ENCODE measurements at regions not wholly inside any gene's neighbourhood (a gene's known extent, or its start where the extent isn't known, plus 50 kb on each side); places are given as distances from the start of the nearest gene placed in this dataset.

DNA sequence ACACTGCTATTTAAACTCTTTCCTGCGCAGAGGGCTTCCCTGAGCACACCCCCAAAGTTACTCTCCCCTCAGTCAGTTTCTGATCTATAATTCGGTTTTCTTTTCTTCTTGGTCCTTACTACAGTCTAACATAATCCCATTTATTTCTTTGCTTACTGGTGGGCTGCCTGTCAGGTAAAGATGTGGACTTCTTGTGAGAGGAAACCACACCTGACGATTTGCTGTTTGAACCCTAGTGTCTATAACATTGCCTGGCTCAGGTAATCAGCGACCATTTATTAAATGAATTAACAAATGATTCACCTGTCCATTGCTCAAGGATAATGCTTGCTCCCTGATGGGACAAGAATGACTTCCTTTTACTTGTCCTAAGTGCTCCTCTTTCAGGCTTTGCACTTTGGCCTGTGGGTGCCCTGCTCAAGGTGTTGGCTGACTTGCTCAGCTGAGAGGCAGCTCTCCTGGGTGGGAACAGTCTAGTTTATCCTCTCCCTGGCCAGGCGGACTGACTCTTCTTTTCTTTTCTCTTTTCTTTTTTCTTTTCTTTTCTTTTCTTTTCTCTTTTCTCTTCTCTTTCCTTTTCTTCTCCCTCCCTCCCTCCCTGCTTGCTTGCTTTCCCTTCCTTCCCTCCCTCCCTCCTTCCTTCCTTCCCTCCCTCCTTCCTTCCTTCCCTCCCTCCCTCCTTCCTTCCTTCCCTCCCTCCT is 233.1 kb downstream of the BCAS1 start:
- H3K36me3 Mint-ChIP-seq (ENCODE audit: insufficient read depth, unreplicated experiment), result no peaks in the 10 kb centered on the region
- H3K9me3 Mint-ChIP-seq (ENCODE audit: low read depth, unreplicated experiment), result no peaks in the 10 kb centered on the region
- H3K4me3 Mint-ChIP-seq (ENCODE audit: low read depth, unreplicated experiment), result no peak overlapping the region
- TF ChIP-seq, protein P1, sequence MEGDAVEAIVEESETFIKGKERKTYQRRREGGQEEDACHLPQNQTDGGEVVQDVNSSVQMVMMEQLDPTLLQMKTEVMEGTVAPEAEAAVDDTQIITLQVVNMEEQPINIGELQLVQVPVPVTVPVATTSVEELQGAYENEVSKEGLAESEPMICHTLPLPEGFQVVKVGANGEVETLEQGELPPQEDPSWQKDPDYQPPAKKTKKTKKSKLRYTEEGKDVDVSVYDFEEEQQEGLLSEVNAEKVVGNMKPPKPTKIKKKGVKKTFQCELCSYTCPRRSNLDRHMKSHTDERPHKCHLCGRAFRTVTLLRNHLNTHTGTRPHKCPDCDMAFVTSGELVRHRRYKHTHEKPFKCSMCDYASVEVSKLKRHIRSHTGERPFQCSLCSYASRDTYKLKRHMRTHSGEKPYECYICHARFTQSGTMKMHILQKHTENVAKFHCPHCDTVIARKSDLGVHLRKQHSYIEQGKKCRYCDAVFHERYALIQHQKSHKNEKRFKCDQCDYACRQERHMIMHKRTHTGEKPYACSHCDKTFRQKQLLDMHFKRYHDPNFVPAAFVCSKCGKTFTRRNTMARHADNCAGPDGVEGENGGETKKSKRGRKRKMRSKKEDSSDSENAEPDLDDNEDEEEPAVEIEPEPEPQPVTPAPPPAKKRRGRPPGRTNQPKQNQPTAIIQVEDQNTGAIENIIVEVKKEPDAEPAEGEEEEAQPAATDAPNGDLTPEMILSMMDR (IDR thresholded peaks at IDR 0.05; ENCODE audit: unreplicated experiment), result no peak
- BruUV-seq (replicated peaks), result no TSS peak
- CTCF ChIA-PET, result interaction anchor here (0.6 to 0.7 kb wide), 2 partner anchors 10 to 222 kb away, joined by 3 to 5 read pairs; no protein-coding TSS in a partner anchor
- peaks cover 26% of the 10 kb centered on the region for H3K4me1 Mint-ChIP-seq (ENCODE audit: low read depth, unreplicated experiment)
- peak; percentile 29 for DNase-seq
- H3K27me3 Mint-ChIP-seq (ENCODE audit: unreplicated experiment), result no peaks in the 10 kb centered on the region
- no peak overlapping the region for H3K27ac Mint-ChIP-seq (ENCODE audit: unreplicated experiment)
- intact Hi-C loops (cut with micrococcal nuclease; ENCODE audit: unreplicated experiment), result no loop called here

DNA sequence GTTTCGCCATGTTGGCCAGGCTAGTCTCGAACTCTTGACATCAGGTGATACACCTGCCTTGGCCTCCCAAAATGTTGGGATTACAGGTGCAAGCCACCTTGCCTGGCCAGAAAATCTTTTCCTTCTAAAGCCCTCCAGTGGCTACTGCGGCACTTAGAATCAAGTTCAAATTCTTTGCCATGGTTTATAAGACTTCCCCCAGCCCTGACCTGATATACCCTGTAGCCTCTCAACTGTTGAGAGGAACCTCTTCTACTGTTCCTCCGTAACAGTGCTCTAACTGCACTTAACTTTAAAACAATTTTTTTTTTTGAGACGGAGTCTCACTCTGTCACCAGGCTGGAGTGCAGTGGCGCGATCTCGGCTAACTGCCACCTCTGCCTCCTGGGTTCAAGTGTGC is 235.6 kb downstream of the BCAS1 start:
- DNase-seq, result no peak
- CTCF ChIA-PET, result interaction anchor here (0.6 kb wide), 1 partner anchor 72 kb away, joined by 6 read pairs; no protein-coding TSS in a partner anchor
- Mint-ChIP-seq H3K9me3 (ENCODE audit: low read depth, unreplicated experiment) (no peaks in the 10 kb centered on the region), H3K4me1 (ENCODE audit: low read depth, unreplicated experiment) (peaks cover 22% of the 10 kb centered on the region), H3K27ac (ENCODE audit: unreplicated experiment) (no peak overlapping the region), H3K4me3 (ENCODE audit: low read depth, unreplicated experiment) (no peak overlapping the region), H3K27me3 (ENCODE audit: unreplicated experiment) (no peaks in the 10 kb centered on the region), H3K36me3 (ENCODE audit: insufficient read depth, unreplicated experiment) (peaks cover 2% of the 10 kb centered on the region)
- no TSS peak for BruUV-seq (replicated peaks)
- TF ChIP-seq, protein P1 (IDR thresholded peaks at IDR 0.05; ENCODE audit: unreplicated experiment), result no peak
- intact Hi-C loops (cut with micrococcal nuclease; ENCODE audit: unreplicated experiment), result no loop called here

DNA sequence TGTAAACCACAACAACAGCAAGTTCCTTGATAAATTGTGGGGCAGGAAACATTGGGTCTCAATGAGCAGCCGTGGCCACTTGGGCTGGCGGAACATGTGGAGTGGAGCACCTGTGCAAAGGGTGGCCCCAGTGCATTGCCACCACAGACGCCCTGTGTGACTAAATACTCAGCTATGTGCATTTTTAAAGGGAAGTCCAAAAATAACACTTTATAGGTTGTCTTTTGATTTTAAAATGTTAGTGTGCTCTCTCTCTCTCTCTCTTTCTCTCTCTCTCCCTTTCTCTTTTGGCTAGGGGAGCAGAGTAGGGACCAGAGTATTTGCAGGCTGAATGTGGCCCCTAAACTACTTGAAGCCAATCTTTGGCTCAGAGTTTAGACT is 236.3 kb downstream of the BCAS1 start:
- CTCF ChIA-PET, result interaction anchor here (0.5 to 1.1 kb wide), 3 partner anchors 9 to 73 kb away, joined by 3 to 6 read pairs (median 3); no protein-coding TSS in a partner anchor
- no peak overlapping the region for H3K27ac Mint-ChIP-seq (ENCODE audit: unreplicated experiment)
- no peaks in the 10 kb centered on the region for H3K27me3 Mint-ChIP-seq (ENCODE audit: unreplicated experiment)
- intact Hi-C loops (cut with micrococcal nuclease; ENCODE audit: unreplicated experiment), result no loop called here
- H3K4me3 Mint-ChIP-seq (ENCODE audit: low read depth, unreplicated experiment), result no peak overlapping the region
- no peak for DNase-seq
- peaks cover 22% of the 10 kb centered on the region for H3K4me1 Mint-ChIP-seq (ENCODE audit: low read depth, unreplicated experiment)
- no TSS peak for BruUV-seq (replicated peaks)
- H3K36me3 Mint-ChIP-seq (ENCODE audit: insufficient read depth, unreplicated experiment), result peaks cover 9% of the 10 kb centered on the region
- TF ChIP-seq, protein P1 (IDR thresholded peaks at IDR 0.05; ENCODE audit: unreplicated experiment), result no peak
- H3K9me3 Mint-ChIP-seq (ENCODE audit: low read depth, unreplicated experiment), result no peaks in the 10 kb centered on the region

DNA sequence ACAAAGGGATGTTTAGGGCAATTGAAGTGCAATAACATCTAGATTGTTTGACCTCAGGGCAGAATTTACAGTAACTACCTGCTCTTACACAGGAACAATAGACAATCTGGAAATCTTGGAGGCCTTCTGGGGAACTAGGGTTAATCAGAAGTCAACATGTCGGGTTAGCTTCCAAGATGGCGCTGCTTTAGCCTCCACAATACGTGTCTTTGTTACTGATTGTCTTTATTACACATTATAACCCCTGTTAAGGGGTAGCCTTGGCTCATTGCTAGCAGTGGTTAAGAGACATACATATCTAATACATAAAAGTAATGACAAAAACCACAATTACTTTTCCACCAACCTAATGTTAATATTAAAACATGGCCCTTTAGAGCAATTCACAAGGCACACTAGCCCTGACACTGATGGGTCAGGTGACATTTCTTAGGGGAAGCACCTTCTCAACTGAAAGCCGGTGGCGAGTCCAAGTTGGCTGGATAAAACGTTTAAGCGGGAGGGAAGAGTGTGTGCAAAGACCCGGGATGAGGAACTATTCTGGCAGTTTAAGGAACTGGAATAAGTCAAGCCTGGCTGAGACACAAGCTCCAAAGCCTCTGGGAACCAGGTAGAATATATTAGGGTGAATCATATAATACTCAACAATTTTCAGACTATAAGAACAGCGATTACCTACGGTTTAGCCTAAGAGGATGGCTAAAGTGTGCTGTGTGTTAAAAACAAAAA is 236.9 kb downstream of the BCAS1 start:
- Mint-ChIP-seq H3K27me3 (ENCODE audit: unreplicated experiment) (no peaks in the 10 kb centered on the region), H3K36me3 (ENCODE audit: insufficient read depth, unreplicated experiment) (peaks cover 13% of the 10 kb centered on the region), H3K27ac (ENCODE audit: unreplicated experiment) (no peak overlapping the region), H3K4me1 (ENCODE audit: low read depth, unreplicated experiment) (peaks cover 25% of the 10 kb centered on the region), H3K9me3 (ENCODE audit: low read depth, unreplicated experiment) (no peaks in the 10 kb centered on the region), H3K4me3 (ENCODE audit: low read depth, unreplicated experiment) (no peak overlapping the region)
- BruUV-seq (replicated peaks), result no TSS peak
- TF ChIP-seq, protein P1 (IDR thresholded peaks at IDR 0.05; ENCODE audit: unreplicated experiment), result no peak
- no peak for DNase-seq
- CTCF ChIA-PET, result interaction anchor here (0.5 to 1.1 kb wide), 2 partner anchors 10 to 49 kb away, joined by 3 to 8 read pairs; no protein-coding TSS in a partner anchor
- intact Hi-C loops (cut with micrococcal nuclease; ENCODE audit: unreplicated experiment), result no loop called here

All from Calu3 (cell line).